ENCODE measurements at regions not wholly inside any gene's neighbourhood (a gene's known extent, or its start where the extent isn't known, plus 50 kb on each side); places are given as distances from the start of the nearest gene placed in this dataset.

GRCh38 chr4:27081675-27082586 lies 221.3 kb downstream of the STIM2 start (continued):
- no peak for TF ChIP-seq PRDM15 (CRISPR knock-in tag; IDR thresholded peaks at IDR 0.05)
- TF ChIP-seq ZBTB11 (CRISPR knock-in tag; IDR thresholded peaks at IDR 0.05), result no peak
- no peak for TF ChIP-seq ATF2 (IDR thresholded peaks at IDR 0.05; ENCODE audit: low read length)
- TF ChIP-seq IKZF2 (IDR thresholded peaks at IDR 0.05), result peak; percentile 78 to 82
- no peak for TF ChIP-seq YBX1 (IDR thresholded peaks at IDR 0.05)
- no peak for TF ChIP-seq RCOR1 (conservative IDR thresholded peaks at IDR 0.05; ENCODE audit: low read depth, low read length)
- TF ChIP-seq E2F8 (IDR thresholded peaks at IDR 0.05; ENCODE audit: low read depth, partially characterized antibody), result no peak
- no peak for TF ChIP-seq JUND (IDR thresholded peaks at IDR 0.05; ENCODE audit: low read depth, low read length)
- no peak for TF ChIP-seq SP1 (IDR thresholded peaks at IDR 0.05; ENCODE audit: low read depth, low read length)
- TF ChIP-seq TCF12 (IDR thresholded peaks at IDR 0.05; ENCODE audit: low read depth, low read length), result no peak
- no peak for TF ChIP-seq SIN3A (IDR thresholded peaks at IDR 0.05; ENCODE audit: low read depth, low read length)
- TF ChIP-seq ZNF687 (IDR thresholded peaks at IDR 0.05), result 0 out of 2 replicates have a peak, but pooled peaks have one; percentile 16
- no peak for TF ChIP-seq BACH1 (IDR thresholded peaks at IDR 0.05; ENCODE audit: borderline replicate concordance)

All from GM12878 (cell line).